ENCODE measurements at regions not wholly inside any gene's neighbourhood (a gene's known extent, or its start where the extent isn't known, plus 50 kb on each side); places are given as distances from the start of the nearest gene placed in this dataset.

DNA sequence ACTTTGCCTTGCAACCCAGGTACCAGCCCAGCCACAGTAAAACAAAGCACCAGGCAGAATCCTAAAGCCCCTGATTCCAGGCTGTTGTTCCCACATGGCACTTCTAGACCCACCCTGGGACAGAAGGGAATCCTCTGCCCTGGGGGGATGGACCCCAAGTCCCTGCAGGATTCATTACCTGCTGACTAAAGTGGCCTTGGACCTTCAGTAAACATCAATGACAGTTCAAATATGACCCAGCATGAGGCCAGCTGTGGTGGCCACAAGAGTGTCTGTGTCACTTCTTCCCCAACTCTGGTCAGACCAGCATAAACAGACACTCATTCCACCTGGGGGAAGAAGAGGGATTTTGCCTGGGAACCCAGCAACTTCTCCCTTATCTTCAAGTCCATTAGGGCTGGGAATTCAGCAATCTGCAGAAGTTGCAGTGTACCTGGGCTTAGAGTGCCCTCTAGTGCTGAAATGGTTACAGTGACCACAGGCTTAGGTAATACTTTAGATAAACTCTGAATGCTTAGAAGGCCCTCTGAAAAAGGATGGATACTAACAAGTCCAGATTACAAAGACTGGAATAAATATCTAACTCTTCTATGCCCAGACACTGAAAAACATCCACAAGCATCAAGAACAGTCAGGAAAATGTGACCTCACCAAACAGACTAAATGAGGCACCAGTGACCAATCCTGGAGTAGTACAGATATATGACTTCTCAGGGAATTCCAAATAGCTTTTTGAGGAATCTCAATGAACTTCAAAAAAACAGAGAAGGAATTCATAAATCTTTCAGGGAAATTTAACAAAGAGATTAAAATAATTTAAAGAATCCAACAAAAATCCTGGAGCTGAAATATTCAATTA lies 108.5 kb upstream of the TMEM168 start:
- TF ChIP-seq, protein P1, sequence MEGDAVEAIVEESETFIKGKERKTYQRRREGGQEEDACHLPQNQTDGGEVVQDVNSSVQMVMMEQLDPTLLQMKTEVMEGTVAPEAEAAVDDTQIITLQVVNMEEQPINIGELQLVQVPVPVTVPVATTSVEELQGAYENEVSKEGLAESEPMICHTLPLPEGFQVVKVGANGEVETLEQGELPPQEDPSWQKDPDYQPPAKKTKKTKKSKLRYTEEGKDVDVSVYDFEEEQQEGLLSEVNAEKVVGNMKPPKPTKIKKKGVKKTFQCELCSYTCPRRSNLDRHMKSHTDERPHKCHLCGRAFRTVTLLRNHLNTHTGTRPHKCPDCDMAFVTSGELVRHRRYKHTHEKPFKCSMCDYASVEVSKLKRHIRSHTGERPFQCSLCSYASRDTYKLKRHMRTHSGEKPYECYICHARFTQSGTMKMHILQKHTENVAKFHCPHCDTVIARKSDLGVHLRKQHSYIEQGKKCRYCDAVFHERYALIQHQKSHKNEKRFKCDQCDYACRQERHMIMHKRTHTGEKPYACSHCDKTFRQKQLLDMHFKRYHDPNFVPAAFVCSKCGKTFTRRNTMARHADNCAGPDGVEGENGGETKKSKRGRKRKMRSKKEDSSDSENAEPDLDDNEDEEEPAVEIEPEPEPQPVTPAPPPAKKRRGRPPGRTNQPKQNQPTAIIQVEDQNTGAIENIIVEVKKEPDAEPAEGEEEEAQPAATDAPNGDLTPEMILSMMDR (IDR thresholded peaks at IDR 0.05; ENCODE audit: insufficient read depth, low read length) = peak; percentile 79
- TF ChIP-seq POLR2AphosphoS5 (IDR thresholded peaks at IDR 0.05; ENCODE audit: low read depth) (no peak), GABPA (IDR thresholded peaks at IDR 0.05; ENCODE audit: low read depth) (no peak), SPI1 (IDR thresholded peaks at IDR 0.05; ENCODE audit: borderline replicate concordance, low read depth) (no peak)
- TF ChIP-seq, protein P2, sequence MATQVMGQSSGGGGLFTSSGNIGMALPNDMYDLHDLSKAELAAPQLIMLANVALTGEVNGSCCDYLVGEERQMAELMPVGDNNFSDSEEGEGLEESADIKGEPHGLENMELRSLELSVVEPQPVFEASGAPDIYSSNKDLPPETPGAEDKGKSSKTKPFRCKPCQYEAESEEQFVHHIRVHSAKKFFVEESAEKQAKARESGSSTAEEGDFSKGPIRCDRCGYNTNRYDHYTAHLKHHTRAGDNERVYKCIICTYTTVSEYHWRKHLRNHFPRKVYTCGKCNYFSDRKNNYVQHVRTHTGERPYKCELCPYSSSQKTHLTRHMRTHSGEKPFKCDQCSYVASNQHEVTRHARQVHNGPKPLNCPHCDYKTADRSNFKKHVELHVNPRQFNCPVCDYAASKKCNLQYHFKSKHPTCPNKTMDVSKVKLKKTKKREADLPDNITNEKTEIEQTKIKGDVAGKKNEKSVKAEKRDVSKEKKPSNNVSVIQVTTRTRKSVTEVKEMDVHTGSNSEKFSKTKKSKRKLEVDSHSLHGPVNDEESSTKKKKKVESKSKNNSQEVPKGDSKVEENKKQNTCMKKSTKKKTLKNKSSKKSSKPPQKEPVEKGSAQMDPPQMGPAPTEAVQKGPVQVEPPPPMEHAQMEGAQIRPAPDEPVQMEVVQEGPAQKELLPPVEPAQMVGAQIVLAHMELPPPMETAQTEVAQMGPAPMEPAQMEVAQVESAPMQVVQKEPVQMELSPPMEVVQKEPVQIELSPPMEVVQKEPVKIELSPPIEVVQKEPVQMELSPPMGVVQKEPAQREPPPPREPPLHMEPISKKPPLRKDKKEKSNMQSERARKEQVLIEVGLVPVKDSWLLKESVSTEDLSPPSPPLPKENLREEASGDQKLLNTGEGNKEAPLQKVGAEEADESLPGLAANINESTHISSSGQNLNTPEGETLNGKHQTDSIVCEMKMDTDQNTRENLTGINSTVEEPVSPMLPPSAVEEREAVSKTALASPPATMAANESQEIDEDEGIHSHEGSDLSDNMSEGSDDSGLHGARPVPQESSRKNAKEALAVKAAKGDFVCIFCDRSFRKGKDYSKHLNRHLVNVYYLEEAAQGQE (IDR thresholded peaks at IDR 0.05; ENCODE audit: insufficient replicate concordance, low read depth) = no peak
